ENCODE measurements at regions not wholly inside any gene's neighbourhood (a gene's known extent, or its start where the extent isn't known, plus 50 kb on each side); places are given as distances from the start of the nearest gene placed in this dataset.

DNA sequence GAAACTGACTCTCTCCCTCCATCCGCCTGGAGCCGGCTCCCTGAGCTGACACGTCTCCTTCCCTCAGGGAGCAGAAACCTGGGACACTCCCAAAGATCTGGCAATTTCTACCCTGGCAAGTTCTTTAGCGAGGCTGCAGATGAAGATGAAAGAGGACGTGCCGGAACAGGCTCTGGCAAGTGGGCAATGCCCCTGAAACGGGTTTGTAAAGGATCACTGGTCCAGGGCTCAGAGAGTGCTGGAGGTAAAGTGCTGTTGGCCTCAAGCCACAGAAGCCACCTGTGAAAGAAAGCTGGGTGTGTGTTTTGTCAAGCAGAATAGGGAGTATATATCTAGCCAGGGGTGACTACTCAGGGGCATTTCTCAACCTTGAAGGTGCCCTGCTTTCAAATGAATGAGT, 131.4 kb upstream of the ATP6AP2 start:
- DNase-seq: no peak

GRCh38 chrX:40448793-40449192, 132.0 kb upstream of the ATP6AP2 start:
- DNase-seq: no peak

- no peak for DNase-seq
These were observed 133.8 kb upstream of the ATP6AP2 start for GRCh38 chrX:40446921-40447320.

GRCh38 chrX:40445691-40446090, 135.1 kb upstream of the ATP6AP2 start:
- no peak for DNase-seq

DNA sequence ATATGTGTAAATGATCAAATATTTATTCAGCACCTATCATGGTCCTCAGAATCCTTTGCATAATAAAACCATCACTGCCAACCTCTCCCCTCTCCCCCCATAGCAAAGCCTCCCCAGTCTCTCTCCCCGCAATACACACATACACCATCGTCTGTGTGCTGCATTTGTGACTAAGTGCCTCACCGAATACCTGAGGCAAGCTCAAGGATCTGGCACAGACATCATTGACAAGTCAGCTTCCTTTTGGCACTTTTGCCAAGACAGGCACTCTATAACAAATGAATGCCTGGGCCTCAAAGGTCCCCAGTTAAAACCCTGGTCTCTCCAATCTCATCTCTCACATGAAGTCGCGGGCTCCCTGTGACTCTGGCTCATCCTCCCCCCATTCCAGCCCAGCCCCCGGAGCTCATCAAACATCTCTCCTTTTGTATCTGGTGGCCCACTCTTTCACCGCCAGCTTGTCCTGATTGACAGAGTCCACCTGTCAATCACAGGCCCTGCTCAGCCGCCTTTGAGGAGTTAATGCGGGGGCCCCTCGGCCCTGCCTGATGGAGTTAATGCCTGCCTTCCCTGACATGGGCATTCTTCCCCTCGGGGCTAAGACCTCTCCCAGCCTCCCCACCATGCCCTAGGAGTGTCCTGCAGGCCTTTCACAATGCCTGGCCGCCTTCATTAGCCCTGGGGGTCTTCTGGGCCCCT, 135.8 kb upstream of the ATP6AP2 start:
- no peak for DNase-seq

- no peak for DNase-seq
These were observed 136.6 kb upstream of the ATP6AP2 start for GRCh38 chrX:40444133-40444532.

GRCh38 chrX:40440866-40441265, 139.9 kb upstream of the ATP6AP2 start:
- no peak for DNase-seq

- no peak for DNase-seq
These were observed 140.9 kb upstream of the ATP6AP2 start for GRCh38 chrX:40439625-40440532.

DNA sequence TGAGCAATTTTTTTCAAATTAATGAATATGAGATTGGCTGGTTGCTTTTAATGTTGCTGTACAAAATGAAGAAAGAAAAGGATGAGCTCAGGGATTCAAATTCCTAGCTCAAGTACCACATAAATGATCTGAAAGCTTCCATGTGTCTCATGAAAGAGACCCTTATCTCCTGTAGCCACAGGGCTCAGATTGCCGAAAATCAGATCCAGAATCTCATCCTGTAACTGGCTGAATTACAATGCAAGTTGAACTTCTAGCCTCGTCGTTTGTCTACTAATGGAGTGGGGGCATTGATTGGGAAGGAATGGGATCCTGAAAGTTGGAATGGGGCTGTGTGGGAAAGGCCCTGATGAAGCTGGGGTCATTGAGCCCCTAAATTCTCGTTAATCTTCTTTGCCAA, 143.4 kb upstream of the ATP6AP2 start:
- DNase-seq: no peak

DNA sequence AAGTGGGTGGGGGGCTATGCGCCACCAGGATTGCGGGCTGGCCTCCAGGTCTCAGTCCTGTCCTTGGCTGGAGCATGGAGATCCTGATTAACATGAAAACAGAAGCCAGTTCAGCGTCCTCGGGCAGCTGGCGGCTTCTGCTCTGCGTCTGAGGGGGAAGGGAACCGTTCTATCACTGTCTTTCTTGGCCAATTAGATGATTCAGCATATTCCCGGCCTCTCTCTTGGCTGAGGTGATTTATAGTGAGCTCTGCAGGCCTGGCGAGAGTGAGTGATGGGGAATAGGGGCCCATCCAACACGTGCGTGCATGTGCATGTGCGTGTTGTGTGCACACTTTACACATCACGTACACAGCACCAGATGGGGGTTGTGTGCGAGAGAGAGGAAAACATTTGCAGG, 145.8 kb upstream of the ATP6AP2 start:
- DNase-seq: no peak

DNA sequence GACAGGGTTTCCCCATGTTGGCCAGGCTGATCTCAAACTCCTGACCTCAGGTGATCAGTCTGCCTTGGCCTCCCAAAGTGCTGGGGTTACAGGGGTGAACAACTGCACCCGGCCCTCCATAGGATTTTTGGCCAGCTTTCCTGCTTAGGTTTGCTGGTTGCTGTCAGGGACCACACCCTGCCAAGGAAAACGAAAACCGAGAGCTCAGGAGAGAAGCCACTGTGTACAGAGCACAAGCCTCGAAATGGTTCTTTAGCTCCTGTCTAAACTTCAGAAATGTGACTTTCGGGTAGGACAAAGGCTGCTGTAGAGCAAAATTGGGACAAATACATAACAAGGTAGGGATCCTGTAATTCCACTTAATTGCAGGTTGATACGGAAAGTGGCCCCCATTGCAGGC, 146.3 kb upstream of the ATP6AP2 start:
- DNase-seq: no peak

DNA sequence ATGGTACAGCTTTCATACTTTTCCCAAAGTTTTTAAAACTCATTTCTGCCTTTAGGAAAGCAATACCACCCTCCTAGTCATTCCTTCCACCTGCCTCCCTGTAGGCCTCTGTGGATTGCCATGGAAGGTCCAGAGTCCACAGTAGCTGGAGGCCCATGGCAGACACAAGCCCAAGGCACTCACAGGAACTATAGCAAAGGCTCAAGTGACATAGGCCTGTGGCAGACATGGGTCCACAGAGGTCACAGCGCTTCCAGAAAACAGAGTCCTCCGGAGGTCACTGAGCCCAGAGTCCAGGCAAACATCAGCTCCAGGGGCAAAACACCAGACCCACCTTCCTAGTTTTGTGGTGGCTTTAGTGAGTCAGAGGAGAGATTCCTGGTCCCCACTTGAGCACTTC, 147.6 kb upstream of the ATP6AP2 start:
- no peak for DNase-seq

DNA sequence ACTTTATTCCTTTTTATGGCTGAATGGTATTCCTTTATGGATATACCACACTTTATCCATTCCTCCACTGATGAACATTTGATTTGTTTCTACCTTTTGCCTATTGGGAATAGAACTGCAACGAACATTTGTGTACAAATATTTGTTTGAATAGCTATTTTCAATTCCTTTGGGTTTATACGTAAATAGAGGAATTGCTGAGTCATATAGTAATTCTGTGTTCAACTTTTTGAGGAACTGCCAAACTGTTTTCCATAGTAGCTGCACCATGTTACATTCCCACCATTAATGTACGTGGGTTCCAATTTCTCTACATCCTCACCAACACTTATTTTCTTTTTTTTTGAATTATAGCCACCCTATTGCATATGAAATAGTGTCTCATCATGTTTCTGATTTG, 156.5 kb upstream of the ATP6AP2 start:
- no peak for DNase-seq

DNA sequence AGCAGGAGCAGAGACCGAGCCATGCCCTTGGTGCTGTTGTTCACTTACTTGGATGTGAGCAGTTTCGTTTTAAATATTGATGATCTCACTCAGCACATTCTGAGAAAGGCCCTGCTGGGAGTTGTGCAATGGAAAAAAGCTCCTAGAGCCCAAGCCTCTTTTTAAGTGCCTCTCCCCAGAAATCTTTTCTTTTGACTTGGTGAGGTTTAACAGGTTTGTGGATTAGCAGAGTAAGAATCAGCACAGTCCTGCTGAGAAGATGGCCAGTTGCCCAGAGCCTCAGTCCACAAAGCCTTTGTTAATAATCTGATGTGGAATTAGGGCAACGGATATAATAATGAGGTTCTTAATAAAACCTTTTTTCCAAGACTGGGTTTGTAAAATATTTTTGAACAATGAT, 157.5 kb upstream of the ATP6AP2 start:
- no peak for DNase-seq

GRCh38 chrX:40422021-40422420, 158.7 kb upstream of the ATP6AP2 start:
- no peak for DNase-seq

- DNase-seq: no peak
These were observed 159.7 kb upstream of the ATP6AP2 start for GRCh38 chrX:40420899-40421729.

DNA sequence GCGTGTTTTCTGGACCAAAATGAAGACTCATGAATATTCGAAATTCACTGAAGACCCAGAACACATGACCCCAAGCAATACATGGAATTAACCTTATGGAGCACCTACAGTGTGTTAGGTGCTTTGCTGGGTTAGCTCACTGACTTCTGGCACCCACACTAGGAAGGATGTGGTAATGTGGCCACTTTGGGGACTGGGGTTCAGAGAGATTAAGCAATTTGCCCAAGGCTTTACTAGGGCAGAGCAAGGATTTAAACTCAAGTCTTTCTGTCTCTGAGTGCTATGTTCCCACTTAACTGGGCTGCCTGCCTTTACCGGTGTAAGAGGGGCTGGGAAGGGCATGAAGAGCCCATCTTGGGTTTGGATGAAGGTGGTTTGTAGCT, 162.0 kb upstream of the ATP6AP2 start:
- no peak for DNase-seq

- no peak for DNase-seq
These were observed 162.5 kb upstream of the ATP6AP2 start for GRCh38 chrX:40418146-40418812.

DNA sequence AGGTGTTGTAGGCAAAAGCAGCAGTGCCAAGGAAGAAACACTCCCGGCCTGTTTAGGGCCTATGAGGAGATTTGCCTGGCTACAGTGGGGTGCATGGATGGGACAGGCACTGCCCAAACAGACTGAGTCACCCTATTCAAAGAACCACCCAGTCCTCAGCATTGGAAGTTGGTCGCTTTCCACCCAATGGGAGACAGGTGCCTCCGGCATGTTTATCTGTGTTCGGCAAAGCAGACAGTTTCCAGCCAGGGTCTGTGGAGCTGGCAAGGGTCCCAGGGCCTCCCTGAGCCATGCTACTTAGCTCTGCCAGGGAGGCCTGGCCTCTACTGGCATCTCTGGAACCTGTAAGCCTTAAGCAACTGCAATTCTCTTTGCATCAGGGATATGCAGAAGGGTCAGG, 165.1 kb upstream of the ATP6AP2 start:
- no peak for DNase-seq

DNA sequence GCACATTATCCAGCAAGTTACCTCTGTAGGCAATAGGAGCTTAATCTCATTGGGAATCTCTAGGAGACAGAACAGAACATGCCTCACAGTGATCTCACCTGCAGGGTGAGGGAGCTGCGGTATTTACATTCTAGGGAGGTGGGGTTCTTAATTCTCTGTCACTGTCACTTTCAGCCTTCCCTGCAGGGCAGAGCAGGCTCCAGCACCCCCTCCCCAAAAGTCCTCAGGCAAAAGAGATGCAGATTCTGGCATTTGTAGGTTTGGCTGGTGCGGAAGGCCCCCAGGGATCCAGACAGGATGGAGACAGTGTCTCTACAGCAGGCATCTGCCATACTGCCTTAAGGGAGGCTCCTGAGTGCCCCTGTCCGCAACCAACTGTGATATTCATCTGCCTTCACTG, 166.4 kb upstream of the ATP6AP2 start:
- no peak for DNase-seq

DNA sequence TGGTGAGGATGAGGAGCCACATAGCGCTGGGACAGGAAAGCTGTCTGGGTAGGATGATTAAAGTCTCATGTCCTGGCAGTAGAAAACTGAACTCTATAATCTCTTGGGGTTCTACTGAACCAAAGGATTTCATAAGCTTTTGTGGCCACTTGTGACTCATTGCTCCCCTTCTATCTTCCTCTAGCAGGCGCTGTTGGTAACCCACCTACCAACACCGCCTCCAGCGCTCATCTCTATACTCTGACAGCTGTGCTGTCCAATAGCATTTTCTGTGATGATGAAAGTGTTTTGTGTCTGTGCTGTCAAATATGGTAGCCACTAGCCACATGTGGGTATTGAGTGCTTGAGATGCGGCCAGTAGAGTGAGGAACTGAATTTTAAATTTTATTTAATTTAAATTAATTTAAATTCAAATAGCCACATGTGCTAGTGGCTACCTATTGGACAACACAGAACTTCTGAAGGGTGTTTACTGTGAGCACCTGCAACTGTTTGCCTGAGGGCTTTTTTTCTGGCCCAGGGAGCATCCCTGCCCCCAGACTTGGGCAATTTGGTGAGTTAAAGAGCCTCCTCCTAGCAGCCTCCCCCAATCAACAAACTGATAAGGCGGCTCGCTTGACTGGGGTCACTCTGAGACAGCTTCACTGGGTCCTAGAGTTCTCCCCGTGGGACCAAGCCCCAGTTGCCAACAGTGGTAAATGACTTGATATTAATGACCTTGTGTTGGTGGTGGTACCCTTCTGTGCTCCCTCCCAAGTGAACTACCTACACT, 169.2 kb upstream of the ATP6AP2 start:
- no peak for DNase-seq

GRCh38 chrX:40410859-40411258, 169.9 kb upstream of the ATP6AP2 start:
- no peak for DNase-seq

All from CD4-positive, alpha-beta T cell treated with Interleukin-6 for 4 hours (primary cell).